ENCODE measurements at regions not wholly inside any gene's neighbourhood (a gene's known extent, or its start where the extent isn't known, plus 50 kb on each side); places are given as distances from the start of the nearest gene placed in this dataset.

GRCh38 chrX:131915488-131915887 is 107.6 kb upstream of the STK26 start:
- H3K4me3 ChIP-seq (ENCODE audit: low read length): no peak overlapping the region
- H3K27me3 ChIP-seq (ENCODE audit: insufficient read depth, low read length): no peaks in the 10 kb centered on the region
- H3K9me3 ChIP-seq (ENCODE audit: insufficient read depth, low read depth, low read length): no peaks in the 10 kb centered on the region
- no peaks in the 10 kb centered on the region for H3K36me3 ChIP-seq (ENCODE audit: insufficient read depth, low read length)
- no peaks in the 10 kb centered on the region for H3K4me1 ChIP-seq (ENCODE audit: insufficient read depth, low read length)
- H3K27ac ChIP-seq (ENCODE audit: low read depth, low read length): no peak overlapping the region
- 100% methylated on average over 1 of the region's 3 CpGs for WGBS
- no peak overlapping the region for H3K9ac ChIP-seq (ENCODE audit: low read depth, low read length)

GRCh38 chrX:131917588-131917987 is 105.5 kb upstream of the STK26 start:
- H3K9ac ChIP-seq (ENCODE audit: low read depth, low read length): no peak overlapping the region
- 100% methylated on average over 1 of the region's 2 CpGs for WGBS
- H3K36me3 ChIP-seq (ENCODE audit: insufficient read depth, low read length): no peaks in the 10 kb centered on the region
- no peak overlapping the region for H3K4me3 ChIP-seq (ENCODE audit: low read length)
- H3K4me1 ChIP-seq (ENCODE audit: insufficient read depth, low read length): no peaks in the 10 kb centered on the region
- no peak overlapping the region for H3K27ac ChIP-seq (ENCODE audit: low read depth, low read length)
- H3K9me3 ChIP-seq (ENCODE audit: insufficient read depth, low read depth, low read length): no peaks in the 10 kb centered on the region
- H3K27me3 ChIP-seq (ENCODE audit: insufficient read depth, low read length): no peaks in the 10 kb centered on the region

- H3K9ac ChIP-seq (ENCODE audit: low read depth, low read length): no peak overlapping the region
- H3K27me3 ChIP-seq (ENCODE audit: insufficient read depth, low read length): no peaks in the 10 kb centered on the region
- H3K36me3 ChIP-seq (ENCODE audit: insufficient read depth, low read length): no peaks in the 10 kb centered on the region
- no peak overlapping the region for H3K27ac ChIP-seq (ENCODE audit: low read depth, low read length)
- no peaks in the 10 kb centered on the region for H3K4me1 ChIP-seq (ENCODE audit: insufficient read depth, low read length)
- no peaks in the 10 kb centered on the region for H3K9me3 ChIP-seq (ENCODE audit: insufficient read depth, low read depth, low read length)
- WGBS: 96% methylated on average over 2 of the region's 2 CpGs
- no peak overlapping the region for H3K4me3 ChIP-seq (ENCODE audit: low read length)
These were observed 104.3 kb upstream of the STK26 start for GRCh38 chrX:131918839-131919238.

- Histone ChIP-seq H3K4me3 (ENCODE audit: low read length) (no peak overlapping the region), H3K9ac (ENCODE audit: low read depth, low read length) (no peak overlapping the region), H3K27ac (ENCODE audit: low read depth, low read length) (no peak overlapping the region), H3K36me3 (ENCODE audit: insufficient read depth, low read length) (no peaks in the 10 kb centered on the region), H3K9me3 (ENCODE audit: insufficient read depth, low read depth, low read length) (no peaks in the 10 kb centered on the region), H3K27me3 (ENCODE audit: insufficient read depth, low read length) (no peaks in the 10 kb centered on the region), H3K4me1 (ENCODE audit: insufficient read depth, low read length) (no peaks in the 10 kb centered on the region)
- 90% methylated on average over 3 of the region's 5 CpGs for WGBS
These were observed 99.4 kb upstream of the STK26 start for GRCh38 chrX:131923614-131924250.

GRCh38 chrX:131938749-131939148 is 84.4 kb upstream of the STK26 start:
- Histone ChIP-seq H3K27me3 (ENCODE audit: insufficient read depth, low read length) (no peaks in the 10 kb centered on the region), H3K4me3 (ENCODE audit: low read length) (no peak overlapping the region), H3K27ac (ENCODE audit: low read depth, low read length) (no peak overlapping the region), H3K9me3 (ENCODE audit: insufficient read depth, low read depth, low read length) (no peaks in the 10 kb centered on the region), H3K4me1 (ENCODE audit: insufficient read depth, low read length) (no peaks in the 10 kb centered on the region), H3K36me3 (ENCODE audit: insufficient read depth, low read length) (no peaks in the 10 kb centered on the region), H3K9ac (ENCODE audit: low read depth, low read length) (no peak overlapping the region)
- 88% methylated on average over 4 of the region's 8 CpGs for WGBS

GRCh38 chrX:131942034-131942433 is 81.1 kb upstream of the STK26 start:
- WGBS: 89% methylated on average over 1 of the region's 2 CpGs
- H3K27me3 ChIP-seq (ENCODE audit: insufficient read depth, low read length): no peaks in the 10 kb centered on the region
- no peaks in the 10 kb centered on the region for H3K4me1 ChIP-seq (ENCODE audit: insufficient read depth, low read length)
- no peaks in the 10 kb centered on the region for H3K9me3 ChIP-seq (ENCODE audit: insufficient read depth, low read depth, low read length)
- no peak overlapping the region for H3K9ac ChIP-seq (ENCODE audit: low read depth, low read length)
- H3K36me3 ChIP-seq (ENCODE audit: insufficient read depth, low read length): no peaks in the 10 kb centered on the region
- no peak overlapping the region for H3K4me3 ChIP-seq (ENCODE audit: low read length)
- no peak overlapping the region for H3K27ac ChIP-seq (ENCODE audit: low read depth, low read length)

- H3K36me3 ChIP-seq (ENCODE audit: insufficient read depth, low read length): no peaks in the 10 kb centered on the region
- H3K9ac ChIP-seq (ENCODE audit: low read depth, low read length): no peak overlapping the region
- H3K9me3 ChIP-seq (ENCODE audit: insufficient read depth, low read depth, low read length): no peaks in the 10 kb centered on the region
- 79% methylated on average over 7 of the region's 7 CpGs for WGBS
- no peak overlapping the region for H3K4me3 ChIP-seq (ENCODE audit: low read length)
- H3K27ac ChIP-seq (ENCODE audit: low read depth, low read length): no peak overlapping the region
- H3K27me3 ChIP-seq (ENCODE audit: insufficient read depth, low read length): no peaks in the 10 kb centered on the region
- H3K4me1 ChIP-seq (ENCODE audit: insufficient read depth, low read length): no peaks in the 10 kb centered on the region
These were observed 77.9 kb upstream of the STK26 start for GRCh38 chrX:131944936-131945902.

- 97% methylated on average over 2 of the region's 3 CpGs for WGBS
- Histone ChIP-seq H3K4me1 (ENCODE audit: insufficient read depth, low read length) (no peaks in the 10 kb centered on the region), H3K27ac (ENCODE audit: low read depth, low read length) (no peak overlapping the region), H3K9ac (ENCODE audit: low read depth, low read length) (no peak overlapping the region), H3K27me3 (ENCODE audit: insufficient read depth, low read length) (no peaks in the 10 kb centered on the region), H3K9me3 (ENCODE audit: insufficient read depth, low read depth, low read length) (no peaks in the 10 kb centered on the region), H3K36me3 (ENCODE audit: insufficient read depth, low read length) (no peaks in the 10 kb centered on the region), H3K4me3 (ENCODE audit: low read length) (no peak overlapping the region)
These were observed 71.9 kb upstream of the STK26 start for GRCh38 chrX:131951166-131951565.

- no peaks in the 10 kb centered on the region for H3K27me3 ChIP-seq (ENCODE audit: insufficient read depth, low read length)
- 84% methylated on average over 2 of the region's 2 CpGs for WGBS
These were observed 67.9 kb upstream of the STK26 start for GRCh38 chrX:131955099-131955777.

GRCh38 chrX:131958724-131959123 is 64.4 kb upstream of the STK26 start:
- Histone ChIP-seq H3K4me3 (ENCODE audit: low read length) (no peak overlapping the region), H3K9ac (ENCODE audit: low read depth, low read length) (no peak overlapping the region), H3K9me3 (ENCODE audit: insufficient read depth, low read depth, low read length) (no peaks in the 10 kb centered on the region), H3K4me1 (ENCODE audit: insufficient read depth, low read length) (no peaks in the 10 kb centered on the region), H3K27me3 (ENCODE audit: insufficient read depth, low read length) (no peaks in the 10 kb centered on the region), H3K27ac (ENCODE audit: low read depth, low read length) (no peak overlapping the region), H3K36me3 (ENCODE audit: insufficient read depth, low read length) (no peaks in the 10 kb centered on the region)
- WGBS: 83% methylated on average over 1 of the region's 1 CpG

More at GRCh38 chrX:131955099-131955777, 67.9 kb upstream of the STK26 start:
- Histone ChIP-seq H3K4me1 (ENCODE audit: insufficient read depth, low read length) (no peaks in the 10 kb centered on the region), H3K36me3 (ENCODE audit: insufficient read depth, low read length) (no peaks in the 10 kb centered on the region), H3K9me3 (ENCODE audit: insufficient read depth, low read depth, low read length) (no peaks in the 10 kb centered on the region), H3K27ac (ENCODE audit: low read depth, low read length) (no peak overlapping the region), H3K4me3 (ENCODE audit: low read length) (no peak overlapping the region), H3K9ac (ENCODE audit: low read depth, low read length) (no peak overlapping the region)

GRCh38 chrX:131970347-131970746 is 52.8 kb upstream of the STK26 start:
- Histone ChIP-seq H3K4me3 (ENCODE audit: low read length) (no peak overlapping the region), H3K36me3 (ENCODE audit: insufficient read depth, low read length) (no peaks in the 10 kb centered on the region), H3K9me3 (ENCODE audit: insufficient read depth, low read depth, low read length) (no peaks in the 10 kb centered on the region), H3K4me1 (ENCODE audit: insufficient read depth, low read length) (no peaks in the 10 kb centered on the region), H3K27me3 (ENCODE audit: insufficient read depth, low read length) (no peaks in the 10 kb centered on the region), H3K27ac (ENCODE audit: low read depth, low read length) (no peak overlapping the region), H3K9ac (ENCODE audit: low read depth, low read length) (no peak overlapping the region)
- WGBS: 94% methylated on average over 2 of the region's 2 CpGs
